Heart left ventricle (tissue), 13 donors: ENCODE measurements at regions not wholly inside any gene's neighbourhood (a gene's known extent, or its start where the extent isn't known, plus 50 kb on each side); places are given as distances from the start of the nearest gene placed in this dataset.

Experiments
- CTCF ChIP-seq, 12 donors: fragments of 200-600 bp; sonication (generic) in 4 of 12; IDR thresholded peaks; one replicate each; pipeline versions ENCODE4 v1.5.0 to v1.8.0; 2018 to 2022; ENCODE audit warnings: antibody characterized with exemption in 12 of 12, mild to moderate bottlenecking in 5 of 12
- POLR2A ChIP-seq, 2 donors: fragments of 450-650 bp; IDR thresholded peaks; one replicate each; pipeline ENCODE4 v1.6.1; 2017; ENCODE audit warnings: antibody characterized with exemption in 2 of 2, mild to moderate bottlenecking in 2 of 2, moderate library complexity in 2 of 2
- donor health status: ischemic (EF 13 %, LVEDD 7.1; RV severe dilation, severe dysfunction).
- donor health status: DM: no; HTN: yes; CAD: no.
- donor health status: DM: no; HTN: no; CAD: no.
- donor health status: ischemic (EF 25% LVEDD 6.9; RV normal size, moderate dysfunction).
- donor health status: ischemic (EF 25% LVEDD 5.7; RV mildly dilated, moderate dysfunction).
- donor health status: ischemic (EF 35%, LVEDD 5.7; RV mildly dilated, moderate dysfunction).
- donor health status: nonischemic (EF 11% LVEDD 7.7; RV severe dilation, severe dysfunction).
- donor health status: DM: yes; HTN: yes; CAD: no.
- donor health status: PGD.
- donor health status: ischemic (EF 29% LVEDD 5.4; RV normal size, mild dysfunction).
- donor health status: nonischemic (EF 23%, LVEDD 6.1; RV moderate dilation, normal function).

DNA sequence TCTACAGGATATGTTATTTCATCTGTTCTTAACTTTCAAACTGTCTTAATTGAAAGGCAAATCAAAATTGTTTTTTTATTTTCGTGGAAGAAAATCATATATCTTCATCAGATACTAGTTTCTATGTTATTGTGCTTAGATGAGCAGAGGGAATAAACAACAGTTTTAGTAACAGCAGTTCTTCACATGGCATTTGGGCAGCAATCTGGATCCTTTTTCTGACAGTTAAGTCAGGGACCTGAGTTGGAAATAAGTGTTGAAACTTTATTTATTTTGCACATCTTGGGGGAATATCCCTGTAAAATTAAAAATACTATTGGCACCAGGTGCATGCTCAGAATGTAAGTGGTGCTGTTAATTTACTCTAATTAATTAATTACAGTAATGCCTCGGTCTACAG is 296.3 kb downstream of the GPAM start:
- TF ChIP-seq POLR2A (IDR thresholded peaks at IDR 0.05) (no peak), CTCF (IDR thresholded peaks at IDR 0.05) (no peak)
